Endothelial cell of umbilical vein (primary cell): ENCODE measurements at regions not wholly inside any gene's neighbourhood (a gene's known extent, or its start where the extent isn't known, plus 50 kb on each side); places are given as distances from the start of the nearest gene placed in this dataset.

Experiments used
- BruUV-seq: library from RNA; stranded (reverse); fragments of 400-500 nt; replicated peaks from 2 replicates; lab custom pipeline; 2021; lab: Mats Ljungman, UMichigan
- CTCF ChIA-PET: fragments of 300-600, 350-600 bp; sonication (Branson Sonifier 250); formaldehyde crosslinking; loops from one replicate; lab custom pipeline; 2021; ENCODE audit warnings: antibody characterized with exemption, inconsistent platforms; lab: Charles Lee
- POLR2A ChIA-PET: fragments of 300-600, 350-600 bp; sonication (Branson Sonifier 250); formaldehyde crosslinking; loops from one replicate; lab custom pipeline; 2021; ENCODE audit warnings: antibody characterized with exemption, inconsistent platforms; lab: Charles Lee
- DNase-seq: peaks from one replicate; pipeline ENCODE4 v3.0.0-alpha.2; 2011; ENCODE audit warnings: low read depth, low spot score
- FAIRE-seq: peaks from 2 replicates; lab custom pipeline; 2011; peaks lifted over from hg19 to GRCh38; lab: Jason Lieb, UNC
- H2AFZ ChIP-seq: 2 replicates; pipeline ENCODE4 v1.6.0; 2012; ENCODE audit warnings: low read depth, low read length, control low read depth, inconsistent platforms
- H3K27ac ChIP-seq: 2 replicates; pipeline ENCODE4 v1.5.1; 2011; ENCODE audit warnings: low read depth, mild to moderate bottlenecking, control low read depth, low read length, moderate library complexity; ENCODE audit not compliant: insufficient read depth
- H3K27me3 ChIP-seq, 2 experiments: 2 replicates each; pipeline versions ENCODE4 v1.6.0 to v1.6.1; 2011; ENCODE audit warnings: low read length in 2 of 2, mixed read lengths in 1 of 2; ENCODE audit not compliant: control insufficient read depth in 2 of 2, insufficient read depth in 2 of 2
- H3K36me3 ChIP-seq, 2 experiments: 2 replicates in 1 of 2; 3 replicates in 1 of 2; pipeline ENCODE4 v1.5.1; 2011; ENCODE audit warnings: low read length in 2 of 2, mild to moderate bottlenecking in 1 of 2, moderate library complexity in 1 of 2; ENCODE audit not compliant: control insufficient read depth in 2 of 2, insufficient read depth in 2 of 2; ENCODE audit errors: extremely low read depth in 1 of 2
- H3K4me1 ChIP-seq: 3 replicates; pipeline ENCODE4 v1.5.1; 2011; ENCODE audit warnings: mild to moderate bottlenecking, low read length; ENCODE audit not compliant: control insufficient read depth, insufficient read depth; ENCODE audit errors: extremely low read depth
- H3K4me2 ChIP-seq: 2 replicates; pipeline ENCODE4 v1.6.1; 2011; ENCODE audit warnings: low read length, control low read depth, mixed read lengths; ENCODE audit not compliant: insufficient read depth
- H3K4me3 ChIP-seq, 3 experiments: fragments of 200-600 bp in 1 of 3; sonication (generic), shearing (Covaris generic) in 1 of 3; replicated peaks in 1 of 3; 2 replicates each; pipeline ENCODE4 v1.5.1; 2011 to 2016; ENCODE audit warnings: control low read depth in 3 of 3, low read length in 3 of 3, mild to moderate bottlenecking in 2 of 3, inconsistent platforms in 1 of 3, low read depth in 1 of 3, moderate library complexity in 1 of 3; ENCODE audit not compliant: insufficient read depth in 1 of 3
- H3K79me2 ChIP-seq: 2 replicates; pipeline ENCODE4 v1.6.0; 2012; ENCODE audit warnings: low read length, inconsistent platforms; ENCODE audit not compliant: control insufficient read depth, insufficient read depth
- H3K9ac ChIP-seq: replicated peaks from 2 replicates; pipeline ENCODE3; 2011; ENCODE audit warnings: low read length, control low read depth; ENCODE audit not compliant: insufficient read depth; ENCODE audit errors: extremely low read depth
- H3K9me1 ChIP-seq: replicated peaks from 3 replicates; pipeline ENCODE4 v1.6.0; 2011; ENCODE audit warnings: mild to moderate bottlenecking, low read length; ENCODE audit not compliant: control insufficient read depth, insufficient read depth; ENCODE audit errors: extremely low read depth
- H3K9me3 ChIP-seq: replicated peaks from 2 replicates; pipeline ENCODE4 v1.5.1; 2012; ENCODE audit warnings: low read length, inconsistent platforms; ENCODE audit not compliant: control insufficient read depth, insufficient read depth
- H4K20me1 ChIP-seq: replicated peaks from 2 replicates; pipeline ENCODE3; 2011; ENCODE audit warnings: mild to moderate bottlenecking, low read length; ENCODE audit not compliant: control insufficient read depth, insufficient read depth; ENCODE audit errors: extremely low read depth
- CTCF ChIP-seq, 2 donors: IDR thresholded peaks; 1 replicate in 1 of 2; 2 replicates in 1 of 2; pipeline ENCODE4 v1.5.1; 2011; ENCODE audit warnings: low read length in 2 of 2, mild to moderate bottlenecking in 2 of 2, moderate library complexity in 2 of 2, control low read depth in 1 of 2, inconsistent platforms in 1 of 2, low read depth in 1 of 2; ENCODE audit not compliant: insufficient read depth in 1 of 2; ENCODE audit errors: extremely low read depth in 1 of 2
- EZH2 ChIP-seq: IDR thresholded peaks from 2 replicates; pipeline ENCODE4 v1.6.1; 2012; ENCODE audit warnings: borderline replicate concordance, low read depth, mild to moderate bottlenecking, moderate library complexity, low read length, inconsistent platforms; ENCODE audit not compliant: severe bottlenecking
- FOS ChIP-seq: IDR thresholded peaks from 2 replicates; pipeline ENCODE4 v1.6.1; 2011; ENCODE audit warnings: mild to moderate bottlenecking, low read length, moderate library complexity, borderline replicate concordance; ENCODE audit not compliant: insufficient read depth
- GATA2 ChIP-seq: IDR thresholded peaks from 2 replicates; pipeline ENCODE4 v1.7.0; 2011; ENCODE audit warnings: low read depth, mild to moderate bottlenecking, moderate library complexity, mixed read lengths, low read length; ENCODE audit not compliant: insufficient read length, insufficient read depth
- JUN ChIP-seq: IDR thresholded peaks from 2 replicates; pipeline ENCODE4 v1.6.1; 2011; ENCODE audit warnings: borderline replicate concordance, low read depth; ENCODE audit not compliant: insufficient read length, insufficient read depth
- MAX ChIP-seq: IDR thresholded peaks from 2 replicates; pipeline ENCODE4 v1.6.1; 2011; ENCODE audit not compliant: insufficient read depth, insufficient read length
- MYC ChIP-seq: IDR thresholded peaks from one replicate; pipeline ENCODE4 v1.6.1; 2011; ENCODE audit warnings: mild to moderate bottlenecking, low read depth, low read length
- POLR2A ChIP-seq: IDR thresholded peaks from 2 replicates; pipeline ENCODE4 v1.6.1; 2012; ENCODE audit warnings: low read depth, mild to moderate bottlenecking, control low read depth, low read length
- POLR2AphosphoS5 ChIP-seq: IDR thresholded peaks from 2 replicates; pipeline ENCODE4 v1.6.1; 2012; ENCODE audit warnings: low read depth, mild to moderate bottlenecking, control low read depth, low read length, moderate library complexity; ENCODE audit not compliant: insufficient read depth
- dilution Hi-C: fragments of 300-500 bp; cut with MboI; formaldehyde crosslinking; loops from one replicate; pipeline ENCODE4 v1.15.0; 2019; ENCODE audit warnings: low sequenced_read_pairs; ENCODE audit not compliant: extremely low pct_ligation_motif_present
- intact Hi-C: fragments of 100-400 bp; cut with micrococcal nuclease; formaldehyde crosslinking; loops from one replicate; pipeline ENCODE4 v1.10.0; 2022

- no peak for TF ChIP-seq EZH2
- no peak for TF ChIP-seq JUN
- no peak for TF ChIP-seq GATA2
- TF ChIP-seq POLR2AphosphoS5: no peak
- no peak for TF ChIP-seq FOS
- TF ChIP-seq MYC: no peak
- TF ChIP-seq MAX: no peak
- no peak for TF ChIP-seq CTCF (IDR thresholded peaks at IDR 0.05; ENCODE audit: extremely low read depth in 1 of 2, insufficient read depth in 1 of 2, low read depth in 1 of 2, low read length in 2 of 2)
- no peak for TF ChIP-seq POLR2A
- no peaks in the 10 kb centered on the region for H4K20me1 ChIP-seq
- no peaks in the 10 kb centered on the region for H3K27me3 ChIP-seq
- H2AFZ ChIP-seq: no peak overlapping the region
- DNase-seq (no peak), FAIRE-seq (no peak)
- intact Hi-C loops: no loop called here
- H3K9ac ChIP-seq: no peak overlapping the region
- H3K9me3 ChIP-seq: no peaks in the 10 kb centered on the region
- ChIA-PET POLR2A (no interaction called here), CTCF (no interaction called here)
- H3K9me1 ChIP-seq: no peaks in the 10 kb centered on the region
- dilution Hi-C loops: no loop called here
- no peak overlapping the region for H3K4me2 ChIP-seq
- no peak overlapping the region for H3K4me3 ChIP-seq
- no peaks in the 10 kb centered on the region for H3K79me2 ChIP-seq
- H3K36me3 ChIP-seq: no peaks in the 10 kb centered on the region
- BruUV-seq: no TSS peak
- no peak overlapping the region for H3K27ac ChIP-seq
- no peaks in the 10 kb centered on the region for H3K4me1 ChIP-seq
Observed at GRCh38 chrX:95330292-95330691, 1354.3 kb upstream of the DIAPH2 start.
